ENCODE measurements at regions not wholly inside any gene's neighbourhood (a gene's known extent, or its start where the extent isn't known, plus 50 kb on each side); places are given as distances from the start of the nearest gene placed in this dataset.

DNA sequence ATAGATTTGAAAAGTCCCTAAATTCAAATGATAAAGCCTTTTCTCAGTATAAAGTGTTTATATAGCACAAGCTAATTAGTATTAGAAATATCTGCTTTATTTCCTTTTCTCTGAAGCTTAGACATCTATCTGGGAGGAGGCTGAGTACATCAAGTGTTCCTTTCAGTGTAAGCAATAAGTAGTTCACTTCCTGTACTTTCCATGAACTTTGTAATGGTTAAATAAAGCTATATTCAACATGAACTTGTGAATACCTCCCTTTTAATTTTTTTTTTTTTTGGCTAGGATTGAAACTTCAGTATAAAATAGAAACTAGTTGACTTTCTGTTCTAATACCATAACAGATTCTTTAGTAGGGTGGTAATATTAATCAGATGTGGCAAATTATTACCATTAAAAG lies 190.9 kb downstream of the CENPW start:
- no peaks in the 10 kb centered on the region for H3K9me3 Mint-ChIP-seq (ENCODE audit: low read depth)
- peaks cover 12% of the 10 kb centered on the region for H3K4me1 Mint-ChIP-seq (ENCODE audit: low read depth)
- TF ChIP-seq, protein P1, sequence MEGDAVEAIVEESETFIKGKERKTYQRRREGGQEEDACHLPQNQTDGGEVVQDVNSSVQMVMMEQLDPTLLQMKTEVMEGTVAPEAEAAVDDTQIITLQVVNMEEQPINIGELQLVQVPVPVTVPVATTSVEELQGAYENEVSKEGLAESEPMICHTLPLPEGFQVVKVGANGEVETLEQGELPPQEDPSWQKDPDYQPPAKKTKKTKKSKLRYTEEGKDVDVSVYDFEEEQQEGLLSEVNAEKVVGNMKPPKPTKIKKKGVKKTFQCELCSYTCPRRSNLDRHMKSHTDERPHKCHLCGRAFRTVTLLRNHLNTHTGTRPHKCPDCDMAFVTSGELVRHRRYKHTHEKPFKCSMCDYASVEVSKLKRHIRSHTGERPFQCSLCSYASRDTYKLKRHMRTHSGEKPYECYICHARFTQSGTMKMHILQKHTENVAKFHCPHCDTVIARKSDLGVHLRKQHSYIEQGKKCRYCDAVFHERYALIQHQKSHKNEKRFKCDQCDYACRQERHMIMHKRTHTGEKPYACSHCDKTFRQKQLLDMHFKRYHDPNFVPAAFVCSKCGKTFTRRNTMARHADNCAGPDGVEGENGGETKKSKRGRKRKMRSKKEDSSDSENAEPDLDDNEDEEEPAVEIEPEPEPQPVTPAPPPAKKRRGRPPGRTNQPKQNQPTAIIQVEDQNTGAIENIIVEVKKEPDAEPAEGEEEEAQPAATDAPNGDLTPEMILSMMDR (IDR thresholded peaks at IDR 0.05) = no peak
- no peak for DNase-seq (ENCODE audit: low spot score)
- no peak overlapping the region for H3K4me3 Mint-ChIP-seq (ENCODE audit: unreplicated experiment)
- no peaks in the 10 kb centered on the region for H3K36me3 Mint-ChIP-seq (ENCODE audit: low read depth)
- H3K27me3 Mint-ChIP-seq (ENCODE audit: low read depth) = peaks cover 4% of the 10 kb centered on the region
- no peak overlapping the region for H3K27ac Mint-ChIP-seq (ENCODE audit: unreplicated experiment)

DNA sequence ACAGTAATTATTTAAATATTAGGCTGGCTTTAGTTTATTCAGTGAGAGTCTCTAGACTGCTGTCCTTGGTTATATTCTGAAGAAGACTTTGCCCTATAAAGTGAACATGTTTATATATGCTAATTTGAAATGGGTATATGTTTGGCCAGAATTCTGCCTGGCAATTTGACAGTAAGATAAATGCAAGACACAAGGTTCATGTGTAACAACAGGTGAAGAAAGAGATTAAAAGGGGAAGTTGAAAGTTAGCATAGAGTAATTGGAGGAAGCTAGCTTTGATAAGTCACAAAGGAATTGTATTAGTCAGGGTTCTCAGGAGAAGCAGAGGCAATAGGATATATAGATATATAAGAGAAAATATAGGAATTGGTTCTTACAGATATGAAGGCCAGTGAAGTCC lies 191.4 kb downstream of the CENPW start:
- H3K4me1 Mint-ChIP-seq (ENCODE audit: low read depth) = peaks cover 16% of the 10 kb centered on the region
- no peak overlapping the region for H3K4me3 Mint-ChIP-seq (ENCODE audit: unreplicated experiment)

DNA sequence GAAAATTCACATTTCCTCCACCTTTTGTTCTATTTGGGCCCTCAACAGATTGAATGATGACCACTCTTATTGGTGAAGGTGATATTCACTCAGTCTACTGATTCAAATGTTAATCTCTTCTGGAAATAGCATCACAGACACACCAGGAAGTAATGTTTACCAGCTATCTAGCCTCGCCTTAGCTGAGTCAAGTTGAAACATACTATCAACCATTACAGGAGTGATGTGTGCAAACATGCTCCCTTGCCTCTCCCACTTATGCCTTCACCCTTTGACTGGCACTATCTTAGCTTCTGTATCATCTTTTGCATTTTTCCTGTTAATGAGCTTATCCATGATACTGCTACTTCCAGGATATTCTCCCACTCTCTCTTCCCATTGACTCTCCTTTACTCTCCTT lies 191.9 kb downstream of the CENPW start:
- Mint-ChIP-seq H3K27ac (ENCODE audit: unreplicated experiment) (no peak overlapping the region), H3K4me1 (ENCODE audit: low read depth) (peaks cover 18% of the 10 kb centered on the region)

More for the DNA sequence above, 191.4 kb downstream of the CENPW start:
- Mint-ChIP-seq H3K27me3 (ENCODE audit: low read depth) (peaks cover 4% of the 10 kb centered on the region), H3K27ac (ENCODE audit: unreplicated experiment) (no peak overlapping the region), H3K9me3 (ENCODE audit: low read depth) (no peaks in the 10 kb centered on the region), H3K36me3 (ENCODE audit: low read depth) (no peaks in the 10 kb centered on the region)
- no peak for DNase-seq (ENCODE audit: low spot score)
- TF ChIP-seq, protein P1 (IDR thresholded peaks at IDR 0.05) = no peak

DNA sequence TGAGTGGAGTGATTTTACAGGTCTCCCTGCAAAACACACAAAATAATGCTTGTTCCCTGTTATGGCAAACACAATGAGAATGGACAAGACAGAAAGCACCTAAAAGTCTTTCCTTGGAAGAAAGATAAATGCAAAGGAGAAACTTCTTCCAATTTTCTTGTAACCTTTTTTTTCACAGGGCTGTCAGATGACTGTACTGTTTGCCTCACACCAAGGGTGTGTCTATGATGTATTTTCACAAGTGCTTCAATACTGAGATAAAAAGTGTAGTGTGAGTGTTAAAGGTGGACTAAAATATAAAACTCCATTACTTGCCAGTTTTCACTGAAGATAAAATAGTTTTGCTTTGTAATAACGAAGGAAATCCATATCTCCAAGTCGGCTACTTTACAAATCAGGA lies 194.5 kb downstream of the CENPW start:
- H3K4me3 Mint-ChIP-seq (ENCODE audit: unreplicated experiment) = no peak overlapping the region
- no peak overlapping the region for H3K27ac Mint-ChIP-seq (ENCODE audit: unreplicated experiment)
- no peaks in the 10 kb centered on the region for H3K36me3 Mint-ChIP-seq (ENCODE audit: low read depth)
- DNase-seq (ENCODE audit: low spot score) = no peak
- H3K9me3 Mint-ChIP-seq (ENCODE audit: low read depth) = no peaks in the 10 kb centered on the region
- TF ChIP-seq, protein P1 (IDR thresholded peaks at IDR 0.05) = no peak
- peaks cover 26% of the 10 kb centered on the region for H3K4me1 Mint-ChIP-seq (ENCODE audit: low read depth)
- H3K27me3 Mint-ChIP-seq (ENCODE audit: low read depth) = no peaks in the 10 kb centered on the region

More for the DNA sequence above, 191.9 kb downstream of the CENPW start:
- Mint-ChIP-seq H3K9me3 (ENCODE audit: low read depth) (no peaks in the 10 kb centered on the region), H3K4me3 (ENCODE audit: unreplicated experiment) (no peak overlapping the region), H3K27me3 (ENCODE audit: low read depth) (peaks cover 1% of the 10 kb centered on the region), H3K36me3 (ENCODE audit: low read depth) (no peaks in the 10 kb centered on the region)
- DNase-seq (ENCODE audit: low spot score) = no peak
- TF ChIP-seq, protein P1 (IDR thresholded peaks at IDR 0.05) = no peak

DNA sequence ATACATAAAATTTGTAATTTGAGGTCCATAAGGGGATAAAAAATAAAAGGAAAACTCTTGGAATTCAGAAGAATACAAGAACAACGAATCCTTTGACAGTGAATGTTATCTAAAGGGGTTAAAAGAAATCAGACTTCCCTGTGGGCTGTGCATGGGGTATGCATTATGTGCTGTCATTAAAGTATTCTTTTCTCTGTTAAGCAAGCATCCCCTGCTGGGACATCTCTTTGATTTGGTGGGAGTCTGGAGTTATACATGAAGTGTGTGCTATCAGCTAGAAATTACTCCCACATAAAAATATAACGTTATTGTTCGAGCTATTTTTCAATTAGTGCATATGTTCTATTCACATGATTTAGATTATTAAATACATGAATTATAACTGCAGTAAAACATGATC lies 195.2 kb downstream of the CENPW start:
- TF ChIP-seq, protein P1 (IDR thresholded peaks at IDR 0.05) = no peak
- DNase-seq (ENCODE audit: low spot score) = no peak
- Mint-ChIP-seq H3K27ac (ENCODE audit: unreplicated experiment) (no peak overlapping the region), H3K27me3 (ENCODE audit: low read depth) (no peaks in the 10 kb centered on the region), H3K36me3 (ENCODE audit: low read depth) (no peaks in the 10 kb centered on the region), H3K4me1 (ENCODE audit: low read depth) (peaks cover 26% of the 10 kb centered on the region), H3K9me3 (ENCODE audit: low read depth) (no peaks in the 10 kb centered on the region), H3K4me3 (ENCODE audit: unreplicated experiment) (no peak overlapping the region)
